OCI-LY7 (cell line): ENCODE measurements at regions not wholly inside any gene's neighbourhood (a gene's known extent, or its start where the extent isn't known, plus 50 kb on each side); places are given as distances from the start of the nearest gene placed in this dataset.

Experiments
- CTCF ChIP-seq: fragments of 200-600 bp; sonication (generic); conservative IDR thresholded peaks from 2 replicates; pipeline ENCODE4 v1.5.1; 2014; ENCODE audit warnings: mild to moderate bottlenecking, antibody characterized with exemption, low read length, moderate library complexity, mixed read lengths
- EZH2phosphoT487 ChIP-seq: fragments of 200-600 bp; sonication (generic); IDR thresholded peaks from 2 replicates; pipeline ENCODE4 v1.6.1; 2018; ENCODE audit warnings: low read depth, borderline replicate concordance, mild to moderate bottlenecking, mixed run types, antibody characterized with exemption, low read length, moderate library complexity, mixed read lengths

DNA sequence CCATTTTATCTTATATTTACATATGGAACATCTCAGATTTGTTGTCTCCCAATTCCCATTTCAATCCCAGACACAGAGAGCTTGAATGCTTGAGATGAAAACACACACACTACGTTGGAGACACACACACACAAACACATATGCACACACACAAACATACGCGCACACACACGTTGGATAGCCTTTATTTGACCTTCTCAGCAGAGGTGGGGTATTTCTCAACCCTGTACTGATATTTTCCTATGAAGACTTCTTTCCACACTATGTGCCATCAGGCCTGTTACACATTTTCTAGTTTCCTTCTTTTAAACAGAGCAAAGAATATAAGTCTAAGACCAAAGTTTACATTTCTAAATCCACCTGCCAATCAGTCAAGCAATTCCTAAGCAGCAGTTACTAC, 291.0 kb downstream of the TAF11L14 start:
- TF ChIP-seq CTCF (no peak), EZH2phosphoT487 (no peak)
